HEK293T (cell line): ENCODE measurements at regions not wholly inside any gene's neighbourhood (a gene's known extent, or its start where the extent isn't known, plus 50 kb on each side); places are given as distances from the start of the nearest gene placed in this dataset.

Experiments used
- CTCF ChIA-PET: fragments of 350-600 bp; formaldehyde crosslinking; extraction: SDS; loops from one replicate; lab custom pipeline; 2021; ENCODE audit warnings: antibody characterized with exemption, inconsistent platforms; lab: Yijun Ruan, JAX
- POLR2A ChIA-PET: fragments of 350-600 bp; formaldehyde crosslinking; extraction: SDS; loops from one replicate; lab custom pipeline; 2020; ENCODE audit warnings: antibody characterized with exemption, inconsistent platforms; lab: Yijun Ruan, JAX
- DNase-seq: peaks from one replicate; pipeline ENCODE4 v3.0.0; 2012; ENCODE audit warnings: mixed read lengths; ENCODE audit errors: extremely low spot score
- ARNT ChIP-seq: fragments of 450-650 bp; IDR thresholded peaks from 2 replicates; pipeline ENCODE4 v1.6.1; 2017; ENCODE audit warnings: mild to moderate bottlenecking
- BHLHE40 ChIP-seq: fragments of 450-650 bp; IDR thresholded peaks from 2 replicates; pipeline ENCODE4 v1.6.1; 2016; ENCODE audit warnings: mild to moderate bottlenecking, moderate library complexity, borderline replicate concordance
- CTBP1 ChIP-seq: fragments of 450-650 bp; IDR thresholded peaks from 2 replicates; pipeline ENCODE4 v1.6.1; 2016; ENCODE audit warnings: borderline replicate concordance
- ELF4 ChIP-seq: fragments of 450-650 bp; IDR thresholded peaks from 2 replicates; pipeline ENCODE4 v1.6.1; 2017; ENCODE audit warnings: antibody characterized with exemption
- FOXA1 ChIP-seq: fragments of 450-650 bp; IDR thresholded peaks from 2 replicates; pipeline ENCODE4 v1.6.1; 2016; ENCODE audit warnings: mild to moderate bottlenecking
- FOXK2 ChIP-seq: fragments of 450-650 bp; IDR thresholded peaks from 2 replicates; pipeline ENCODE4 v1.6.1; 2016; ENCODE audit warnings: mild to moderate bottlenecking
- FOXM1 ChIP-seq: fragments of 450-650 bp; IDR thresholded peaks from 2 replicates; pipeline ENCODE4 v1.6.1; 2017; ENCODE audit warnings: mild to moderate bottlenecking, borderline replicate concordance
- HDGF ChIP-seq: fragments of 450-650 bp; IDR thresholded peaks from 2 replicates; pipeline ENCODE4 v1.6.1; 2017; ENCODE audit warnings: antibody characterized with exemption, borderline replicate concordance
- L3MBTL2 ChIP-seq: fragments of 450-650 bp; conservative IDR thresholded peaks from 2 replicates; pipeline ENCODE4 v1.6.1; 2016; ENCODE audit warnings: mild to moderate bottlenecking
- LEF1 ChIP-seq: fragments of 450-650 bp; IDR thresholded peaks from 2 replicates; pipeline ENCODE4 v1.6.1; 2017; ENCODE audit warnings: mild to moderate bottlenecking, borderline replicate concordance
- NFRKB ChIP-seq: fragments of 450-650 bp; IDR thresholded peaks from 2 replicates; pipeline ENCODE4 v1.6.1; 2016; ENCODE audit warnings: mild to moderate bottlenecking, moderate library complexity
- SP1 ChIP-seq: fragments of 450-650 bp; IDR thresholded peaks from 2 replicates; pipeline ENCODE4 v1.6.1; 2017
- SUZ12 ChIP-seq: fragments of 450-650 bp; IDR thresholded peaks from 2 replicates; pipeline ENCODE4 v1.6.1; 2016; ENCODE audit warnings: mild to moderate bottlenecking
- TARDBP ChIP-seq: fragments of 450-650 bp; IDR thresholded peaks from 2 replicates; pipeline ENCODE4 v1.6.1; 2016
- ZNF384 ChIP-seq: fragments of 450-650 bp; IDR thresholded peaks from 2 replicates; pipeline ENCODE4 v1.6.1; 2016
- TF ChIP-seq, protein P1 (sequence below): fragments of 450-650 bp; IDR thresholded peaks from 2 replicates; pipeline ENCODE4 v1.6.1; 2016

DNA sequence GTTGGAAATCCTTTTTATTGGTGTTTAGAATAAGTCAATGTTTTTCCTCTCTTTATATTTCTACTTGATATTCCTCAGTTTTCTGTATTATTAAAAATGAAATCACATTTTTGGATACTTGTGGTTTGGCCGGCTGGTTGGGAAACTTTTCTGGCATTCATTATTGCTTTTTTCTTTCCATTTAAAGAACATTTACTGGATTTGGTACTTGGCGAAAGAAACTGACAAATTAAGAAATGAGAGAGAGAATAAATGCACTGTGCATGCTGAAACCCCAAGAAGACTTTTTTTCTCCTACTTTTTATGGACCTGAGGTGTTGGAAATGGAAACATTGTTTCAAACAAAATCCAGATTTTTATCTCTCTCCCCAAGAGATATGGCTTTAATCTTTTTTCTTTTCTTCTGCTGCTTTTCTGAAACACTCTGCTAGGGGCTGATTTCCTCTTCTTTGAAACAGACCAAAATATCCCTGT lies 128.4 kb downstream of the SNX18 start:
- DNase-seq = no peak
- ChIA-PET POLR2A (no interaction called here), CTCF (no interaction called here)
- TF ChIP-seq ZNF384 (no peak), BHLHE40 (no peak), HDGF (no peak), ELF4 (no peak), FOXM1 (no peak), CTBP1 (no peak), LEF1 (no peak), TARDBP (no peak), SUZ12 (no peak), SP1 (no peak), NFRKB (no peak), ARNT (no peak), FOXA1 (no peak), L3MBTL2 (no peak), FOXK2 (no peak)
- TF ChIP-seq, protein P1, sequence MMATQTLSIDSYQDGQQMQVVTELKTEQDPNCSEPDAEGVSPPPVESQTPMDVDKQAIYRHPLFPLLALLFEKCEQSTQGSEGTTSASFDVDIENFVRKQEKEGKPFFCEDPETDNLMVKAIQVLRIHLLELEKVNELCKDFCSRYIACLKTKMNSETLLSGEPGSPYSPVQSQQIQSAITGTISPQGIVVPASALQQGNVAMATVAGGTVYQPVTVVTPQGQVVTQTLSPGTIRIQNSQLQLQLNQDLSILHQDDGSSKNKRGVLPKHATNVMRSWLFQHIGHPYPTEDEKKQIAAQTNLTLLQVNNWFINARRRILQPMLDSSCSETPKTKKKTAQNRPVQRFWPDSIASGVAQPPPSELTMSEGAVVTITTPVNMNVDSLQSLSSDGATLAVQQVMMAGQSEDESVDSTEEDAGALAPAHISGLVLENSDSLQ = no peak

DNA sequence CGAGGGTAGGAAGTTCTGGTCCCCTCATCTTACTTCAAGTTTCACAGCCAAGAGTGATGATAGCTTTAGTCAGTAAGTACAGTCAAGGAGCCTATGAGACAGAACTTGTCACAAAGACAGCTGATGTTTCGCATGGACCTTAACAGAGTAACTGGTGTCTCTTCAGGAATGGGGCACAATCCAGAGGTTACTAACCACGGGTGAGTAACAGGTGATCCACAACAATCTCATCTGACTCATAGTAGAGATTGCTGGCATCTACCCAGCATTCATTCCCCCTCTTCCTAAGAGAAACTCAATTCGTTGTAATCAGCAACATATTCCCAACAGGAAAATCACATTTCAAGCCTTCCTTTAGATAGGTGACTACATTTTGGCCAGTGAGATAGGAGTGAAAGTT lies 126.7 kb downstream of the SNX18 start:
- DNase-seq = no peak
- CTCF ChIA-PET = interaction anchor here (0.5 kb wide), 1 partner anchor 25 kb away, joined by 3 read pairs; no protein-coding TSS in a partner anchor
- TF ChIP-seq LEF1 (no peak), HDGF (no peak), FOXM1 (no peak), SUZ12 (no peak), ARNT (no peak), CTBP1 (no peak), TARDBP (no peak), SP1 (no peak), NFRKB (no peak), FOXK2 (no peak), L3MBTL2 (no peak)
- TF ChIP-seq, protein P1 = no peak
- POLR2A ChIA-PET = no interaction called here

DNA sequence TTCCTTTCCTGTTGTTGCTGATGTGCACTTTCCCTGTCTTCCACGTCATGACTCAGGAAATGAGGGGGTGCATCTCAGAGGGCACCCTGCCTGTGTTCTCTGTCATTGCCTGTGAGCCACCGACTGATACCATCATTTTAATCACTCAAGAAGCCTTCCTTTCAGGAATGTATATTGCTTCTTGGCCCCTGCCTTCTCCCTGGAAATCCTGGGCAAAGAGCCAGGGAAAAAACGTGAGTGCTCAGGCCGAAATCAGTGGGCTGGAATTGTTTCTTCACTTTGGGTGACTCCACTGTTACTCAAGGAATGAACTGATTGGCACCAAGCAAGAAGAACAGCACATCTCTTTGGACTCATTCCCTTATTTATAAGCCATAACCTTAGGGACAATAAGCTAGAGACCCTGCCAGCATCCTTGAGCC lies 126.1 kb downstream of the SNX18 start:
- TF ChIP-seq FOXM1 (no peak), FOXK2 (no peak), HDGF (no peak), SP1 (no peak), L3MBTL2 (no peak), ELF4 (no peak), TARDBP (no peak), NFRKB (no peak), ARNT (no peak), CTBP1 (no peak), FOXA1 (no peak)
- TF ChIP-seq, protein P1 = no peak
- CTCF ChIA-PET = no interaction called here
- POLR2A ChIA-PET = no interaction called here
- DNase-seq = no peak

DNA sequence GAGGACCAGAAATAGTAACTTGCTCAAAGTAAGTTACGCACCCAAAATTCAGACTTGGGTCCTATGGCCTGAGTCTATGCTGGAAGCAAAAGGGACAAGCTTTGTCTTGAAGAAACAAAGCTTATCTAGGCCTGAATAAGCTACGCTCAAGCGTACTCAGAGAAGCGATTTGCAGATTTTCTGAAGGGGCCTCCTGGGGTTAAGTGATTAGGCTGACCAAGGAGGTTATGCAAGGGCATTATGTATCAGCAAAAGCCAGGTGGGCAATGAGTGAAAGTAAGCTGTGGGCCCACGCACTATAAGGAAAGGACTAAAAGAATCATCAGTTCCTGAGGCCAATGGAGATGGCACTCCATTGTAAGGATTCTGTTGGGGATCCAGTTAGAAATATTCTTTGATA lies 122.1 kb downstream of the SNX18 start:
- CTCF ChIA-PET = no interaction called here
- POLR2A ChIA-PET = no interaction called here
- DNase-seq = no peak
- TF ChIP-seq NFRKB = no peak
- TF ChIP-seq, protein P1 = no peak
- no peak for TF ChIP-seq ARNT
- TF ChIP-seq FOXK2 = no peak
- TF ChIP-seq FOXM1 = no peak
- no peak for TF ChIP-seq HDGF
- no peak for TF ChIP-seq FOXA1
- TF ChIP-seq ZNF384 = no peak
- no peak for TF ChIP-seq LEF1
- no peak for TF ChIP-seq SUZ12
- no peak for TF ChIP-seq CTBP1
- no peak for TF ChIP-seq TARDBP
- TF ChIP-seq BHLHE40 = no peak
- no peak for TF ChIP-seq L3MBTL2
- TF ChIP-seq ELF4 = no peak
- TF ChIP-seq SP1 = no peak

DNA sequence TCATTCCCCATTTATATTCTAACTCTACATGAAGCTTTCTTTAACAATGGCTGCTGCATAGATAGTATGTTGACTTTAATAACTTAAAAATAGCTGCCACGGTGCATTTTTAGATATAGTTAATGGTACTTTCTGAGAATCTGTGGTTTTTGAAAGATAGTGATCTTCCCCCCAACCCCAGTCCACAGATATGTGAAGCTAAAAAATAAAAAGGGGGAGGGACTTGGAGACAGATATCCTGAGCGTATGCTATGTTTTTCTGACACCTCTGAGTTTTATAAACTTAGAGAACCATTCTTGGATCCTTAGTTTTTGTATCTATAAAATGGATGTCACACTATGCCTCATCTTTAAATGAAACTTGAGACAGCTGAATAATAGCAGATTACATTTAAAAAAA lies 120.5 kb downstream of the SNX18 start:
- no peak for DNase-seq
- TF ChIP-seq HDGF = no peak
- TF ChIP-seq L3MBTL2 = no peak
- TF ChIP-seq FOXM1 = no peak
- TF ChIP-seq FOXA1 = no peak
- no peak for TF ChIP-seq BHLHE40
- no peak for TF ChIP-seq FOXK2
- TF ChIP-seq TARDBP = no peak
- TF ChIP-seq ELF4 = no peak
- no peak for TF ChIP-seq ZNF384
- TF ChIP-seq, protein P1 = no peak
- no peak for TF ChIP-seq SUZ12
- no peak for TF ChIP-seq ARNT
- no peak for TF ChIP-seq LEF1
- TF ChIP-seq NFRKB = no peak
- TF ChIP-seq CTBP1 = no peak
- no peak for TF ChIP-seq SP1
- CTCF ChIA-PET = no interaction called here
- POLR2A ChIA-PET = no interaction called here
